Ascending aorta (tissue), 2 donors: ENCODE measurements at regions not wholly inside any gene's neighbourhood (a gene's known extent, or its start where the extent isn't known, plus 50 kb on each side); places are given as distances from the start of the nearest gene placed in this dataset.
"Not testable (repeated sequence)": the region's sequence is repeated elsewhere in the genome, so short reads cannot be mapped to it uniquely, and the experiment has no call there.

Experiments
- DNase-seq, 2 donors: peaks; one replicate each; pipeline ENCODE4 v3.0.0-alpha.2; 2019; ENCODE audit warnings: low spot score in 2 of 2
- H3K27ac ChIP-seq, 2 donors: fragments of 200-600 bp; sonication (generic); one replicate each; pipeline ENCODE4 v1.5.1; 2016 to 2017; ENCODE audit warnings: mild to moderate bottlenecking in 1 of 2
- H3K27me3 ChIP-seq: fragments of 200-600 bp; sonication (generic); one replicate; pipeline ENCODE4 v1.5.1; 2017
- H3K36me3 ChIP-seq, 2 donors: fragments of 200-600 bp; sonication (generic); one replicate each; pipeline ENCODE4 v1.5.1; 2016
- H3K4me1 ChIP-seq, 2 donors: fragments of 200-600 bp; sonication (generic); one replicate each; pipeline ENCODE4 v1.5.1; 2016 to 2017; ENCODE audit warnings: mild to moderate bottlenecking in 1 of 2
- H3K4me3 ChIP-seq, 2 donors: fragments of 200-600 bp; sonication (generic); one replicate each; pipeline ENCODE4 v1.5.1; 2016 to 2017; ENCODE audit warnings: mild to moderate bottlenecking in 1 of 2
- H3K9me3 ChIP-seq, 2 donors: fragments of 200-600 bp; sonication (generic); one replicate each; pipeline ENCODE4 v1.5.1; 2016
- intact Hi-C: fragments of 100-400 bp; cut with DNase I; formaldehyde crosslinking; loops from one replicate; pipeline ENCODE4 v1.15.1; 2023
- TF ChIP-seq, protein P1 (sequence below), 3 experiments: fragments of 200-600 bp in 2 of 3; fragments of 450-650 bp in 1 of 3; sonication (generic) in 2 of 3; IDR thresholded peaks; one replicate each; pipeline ENCODE4 v1.5.1; 2016 to 2019; ENCODE audit warnings: antibody characterized with exemption in 3 of 3, mild to moderate bottlenecking in 1 of 3, moderate library complexity in 1 of 3

DNA sequence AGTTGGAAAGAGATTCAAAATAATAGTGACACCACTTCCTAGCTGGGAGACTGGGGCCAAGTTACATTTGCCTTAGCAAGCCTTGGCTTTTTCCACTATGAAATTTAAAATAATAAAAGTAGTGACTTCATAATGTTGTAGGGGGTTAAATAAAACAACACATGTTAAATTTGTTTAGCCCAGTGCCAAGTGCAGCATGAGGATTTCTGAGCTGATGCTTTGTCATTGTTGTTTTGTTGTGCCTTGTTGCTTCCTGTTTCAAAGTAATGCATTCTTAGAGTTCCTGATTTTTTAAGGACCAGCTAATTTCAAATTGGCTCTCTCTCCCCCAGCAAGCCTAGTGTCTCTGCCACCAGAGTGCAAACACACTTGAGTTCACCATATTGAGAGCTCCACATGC, 270.7 kb upstream of the PAPPA start:
- peaks cover 3 to 4% of the 10 kb centered on the region in 2 donors for H3K4me1 ChIP-seq
- H3K36me3 ChIP-seq: no peaks in the 10 kb centered on the region
- intact Hi-C loops: no loop called here
- no peak for DNase-seq
- TF ChIP-seq, protein P1, sequence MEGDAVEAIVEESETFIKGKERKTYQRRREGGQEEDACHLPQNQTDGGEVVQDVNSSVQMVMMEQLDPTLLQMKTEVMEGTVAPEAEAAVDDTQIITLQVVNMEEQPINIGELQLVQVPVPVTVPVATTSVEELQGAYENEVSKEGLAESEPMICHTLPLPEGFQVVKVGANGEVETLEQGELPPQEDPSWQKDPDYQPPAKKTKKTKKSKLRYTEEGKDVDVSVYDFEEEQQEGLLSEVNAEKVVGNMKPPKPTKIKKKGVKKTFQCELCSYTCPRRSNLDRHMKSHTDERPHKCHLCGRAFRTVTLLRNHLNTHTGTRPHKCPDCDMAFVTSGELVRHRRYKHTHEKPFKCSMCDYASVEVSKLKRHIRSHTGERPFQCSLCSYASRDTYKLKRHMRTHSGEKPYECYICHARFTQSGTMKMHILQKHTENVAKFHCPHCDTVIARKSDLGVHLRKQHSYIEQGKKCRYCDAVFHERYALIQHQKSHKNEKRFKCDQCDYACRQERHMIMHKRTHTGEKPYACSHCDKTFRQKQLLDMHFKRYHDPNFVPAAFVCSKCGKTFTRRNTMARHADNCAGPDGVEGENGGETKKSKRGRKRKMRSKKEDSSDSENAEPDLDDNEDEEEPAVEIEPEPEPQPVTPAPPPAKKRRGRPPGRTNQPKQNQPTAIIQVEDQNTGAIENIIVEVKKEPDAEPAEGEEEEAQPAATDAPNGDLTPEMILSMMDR (IDR thresholded peaks at IDR 0.05): no peak
- no peaks in the 10 kb centered on the region for H3K27me3 ChIP-seq
- peak overlapping the region in 1 of 2 donors; percentile 3 for H3K27ac ChIP-seq
- H3K9me3 ChIP-seq: no peaks in the 10 kb centered on the region
- no peak overlapping the region for H3K4me3 ChIP-seq

DNA sequence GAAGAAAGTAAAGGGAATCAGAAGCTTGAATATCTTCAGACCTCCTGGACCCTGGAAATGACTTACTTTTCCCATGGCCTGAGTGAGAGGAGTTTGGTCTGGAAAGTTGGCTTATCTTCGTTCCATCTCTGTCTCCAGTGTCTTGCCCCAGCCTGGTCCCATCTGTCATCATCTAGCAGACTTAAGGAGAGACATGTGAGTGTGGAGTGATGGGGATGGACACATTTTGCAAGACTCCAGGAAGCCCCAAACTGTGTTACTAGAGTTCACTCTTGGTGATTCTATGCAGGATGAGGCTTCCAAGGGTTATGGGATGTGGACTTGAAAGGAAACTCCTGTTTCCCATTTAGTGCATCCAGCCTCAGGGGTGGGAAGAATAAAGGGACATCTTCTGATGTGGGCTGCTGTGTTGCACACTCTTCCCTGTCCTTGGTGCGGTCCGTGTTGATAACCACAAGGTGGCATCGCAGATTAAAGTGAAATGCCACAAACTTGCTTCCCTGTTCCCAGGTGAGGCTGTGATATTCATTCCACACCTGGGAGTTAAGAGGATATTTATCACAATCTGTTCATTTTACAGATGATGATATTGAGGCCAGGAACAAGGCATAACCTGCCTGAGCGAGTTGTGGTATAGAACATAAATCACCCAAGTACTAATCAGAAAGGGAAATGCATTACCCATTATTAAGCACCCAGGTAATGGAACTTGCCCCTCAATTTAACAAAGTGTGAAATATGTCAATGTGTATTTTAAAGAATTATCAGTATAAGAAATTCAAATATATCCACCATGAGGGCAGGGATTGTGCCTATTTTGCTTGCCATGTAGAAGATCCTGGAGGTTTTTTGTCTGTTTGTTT, 269.9 kb upstream of the PAPPA start:
- no peak for DNase-seq
- intact Hi-C loops: no loop called here
- Histone ChIP-seq H3K9me3 (no peaks in the 10 kb centered on the region), H3K4me3 (no peak overlapping the region), H3K27ac (peak overlapping the region in 1 of 2 donors; percentile 3), H3K27me3 (no peaks in the 10 kb centered on the region), H3K36me3 (no peaks in the 10 kb centered on the region), H3K4me1 (peaks cover 3 to 4% of the 10 kb centered on the region in 2 donors)
- TF ChIP-seq, protein P1 (IDR thresholded peaks at IDR 0.05): peak in 1 of 3 experiments; percentile 48

DNA sequence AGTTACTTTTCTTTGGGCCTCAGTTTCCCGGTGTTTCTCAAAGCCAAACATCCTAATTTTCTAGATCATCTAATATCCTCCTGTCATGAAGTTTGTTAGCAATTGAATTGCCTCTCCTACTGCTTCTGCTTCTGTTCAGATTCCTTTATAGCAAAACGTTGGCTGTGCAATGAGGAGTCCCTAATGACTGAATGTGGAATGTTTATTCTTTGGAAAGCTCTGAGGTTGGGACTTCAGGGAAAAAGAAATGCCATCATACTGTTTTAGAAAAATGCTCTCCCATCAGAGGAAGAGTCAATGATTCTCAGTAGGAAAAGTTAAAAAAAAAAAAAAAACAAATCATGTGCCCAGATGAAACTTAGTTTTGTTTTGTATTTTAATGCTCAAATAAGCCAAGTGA, 268.7 kb upstream of the PAPPA start:
- TF ChIP-seq, protein P1 (IDR thresholded peaks at IDR 0.05): no peak
- Histone ChIP-seq H3K36me3 (no peaks in the 10 kb centered on the region), H3K4me3 (no peak overlapping the region), H3K4me1 (peaks cover 3 to 4% of the 10 kb centered on the region in 2 donors), H3K9me3 (no peaks in the 10 kb centered on the region), H3K27me3 (no peaks in the 10 kb centered on the region), H3K27ac (no peak overlapping the region)
- intact Hi-C loops: no loop called here
- DNase-seq: no peak

DNA sequence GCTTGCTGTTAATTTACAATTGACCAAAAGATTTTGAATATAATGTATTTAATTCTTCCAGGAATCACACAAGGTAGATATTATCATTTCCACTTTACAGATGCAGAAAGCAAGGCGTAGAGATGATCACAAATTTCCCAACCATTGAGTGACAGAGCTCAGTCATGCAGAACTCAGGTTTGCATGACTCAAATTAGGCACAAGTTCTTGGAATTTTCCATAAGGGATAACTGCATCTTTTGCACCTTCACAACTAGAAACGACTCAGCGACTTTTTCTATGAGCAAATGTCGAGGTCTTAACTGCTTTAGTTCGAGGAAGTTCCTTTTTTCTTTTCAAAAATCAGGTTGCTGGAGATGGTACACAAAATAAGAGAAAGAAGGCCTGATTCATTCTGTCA, 265.5 kb upstream of the PAPPA start:
- Histone ChIP-seq H3K4me3 (no peak overlapping the region), H3K27me3 (no peaks in the 10 kb centered on the region), H3K4me1 (peaks cover 0 to under 1% of the 10 kb centered on the region in 2 donors), H3K27ac (no peak overlapping the region), H3K36me3 (no peaks in the 10 kb centered on the region), H3K9me3 (no peaks in the 10 kb centered on the region)
- TF ChIP-seq, protein P1 (IDR thresholded peaks at IDR 0.05): no peak
- no peak for DNase-seq
- intact Hi-C loops: no loop called here

DNA sequence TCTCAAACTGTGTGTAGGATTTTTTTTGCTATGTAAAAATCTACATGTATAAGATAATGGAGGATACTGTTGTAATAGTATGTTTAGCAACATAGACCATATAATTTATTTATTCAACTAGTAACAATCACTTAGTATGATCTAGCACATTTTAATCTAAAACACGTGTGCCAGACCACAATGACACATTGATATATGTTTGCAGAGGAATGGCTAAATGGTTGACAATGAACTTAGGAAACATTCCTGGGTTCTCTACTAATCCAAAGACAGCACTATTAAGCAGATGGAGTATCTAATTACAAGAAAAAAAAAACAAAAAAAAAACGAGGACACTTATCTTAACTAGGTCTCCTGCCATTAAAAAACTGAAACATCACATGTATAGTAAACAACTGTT, 261.7 kb upstream of the PAPPA start:
- Histone ChIP-seq H3K36me3 (no peaks in the 10 kb centered on the region), H3K9me3 (no peaks in the 10 kb centered on the region), H3K4me1 (no peaks in the 10 kb centered on the region), H3K27ac (no peak overlapping the region), H3K4me3 (no peak overlapping the region), H3K27me3 (no peaks in the 10 kb centered on the region)
- TF ChIP-seq, protein P1 (IDR thresholded peaks at IDR 0.05): no peak
- no peak for DNase-seq
- intact Hi-C loops: no loop called here

DNA sequence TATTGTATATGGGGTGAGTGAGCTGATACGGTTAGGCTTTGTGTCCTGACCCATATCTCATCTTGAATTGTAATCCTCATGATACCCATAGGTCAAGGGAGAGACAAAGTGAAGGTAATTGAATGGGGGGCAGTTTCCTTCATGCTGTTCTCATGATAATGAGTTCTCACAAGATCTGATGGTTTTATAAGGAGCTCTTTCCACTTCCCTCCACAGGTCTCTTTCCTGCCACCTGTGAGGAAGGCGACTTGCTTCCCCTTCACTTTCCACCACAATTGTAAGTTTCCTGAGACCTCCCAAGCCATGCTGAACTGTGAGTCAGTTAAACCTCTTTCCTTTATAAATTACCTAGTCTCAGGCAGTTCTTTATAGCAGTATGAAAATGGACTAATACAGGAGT, 255.1 kb upstream of the PAPPA start:
- H3K27me3 ChIP-seq, H3K9me3 ChIP-seq, intact Hi-C loops: not testable (repeated sequence)

More for the DNA sequence above, 255.1 kb upstream of the PAPPA start:
- H3K4me3 ChIP-seq, H3K36me3 ChIP-seq, H3K4me1 ChIP-seq, H3K27ac ChIP-seq, DNase-seq: not testable (repeated sequence)
